ENCODE measurements at regions not wholly inside any gene's neighbourhood (a gene's known extent, or its start where the extent isn't known, plus 50 kb on each side); places are given as distances from the start of the nearest gene placed in this dataset.

DNA sequence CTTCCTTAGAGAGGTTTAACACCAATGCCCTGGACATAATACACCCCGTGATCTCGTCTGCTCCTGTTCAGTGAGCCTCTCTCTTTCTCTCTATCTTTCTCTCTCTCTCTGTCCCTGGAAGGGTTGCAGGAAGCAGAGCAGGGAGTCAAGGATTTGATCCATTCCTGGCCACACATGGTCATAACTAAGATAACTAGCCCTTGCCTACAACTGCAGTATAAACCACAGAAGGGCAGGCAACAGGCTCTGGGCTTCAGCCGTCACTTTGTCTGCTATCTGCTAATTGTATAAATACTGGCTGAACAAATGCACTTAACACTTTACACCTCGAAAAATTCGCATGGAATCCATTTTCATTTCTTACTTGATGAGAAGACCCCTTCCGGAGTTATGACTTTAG lies 357.5 kb upstream of the RUNX1 start:
- TF ChIP-seq GATA3 (IDR thresholded peaks at IDR 0.05; ENCODE audit: low read depth, low read length) (no peak), GATA2 (IDR thresholded peaks at IDR 0.05; ENCODE audit: low read depth, low read length) (no peak)

Measured in SH-SY5Y (cell line).